Stomach (tissue), 8 donors: ENCODE measurements at regions not wholly inside any gene's neighbourhood (a gene's known extent, or its start where the extent isn't known, plus 50 kb on each side); places are given as distances from the start of the nearest gene placed in this dataset.
"Not testable (repeated sequence)": the region's sequence is repeated elsewhere in the genome, so short reads cannot be mapped to it uniquely, and the experiment has no call there.

Experiments
- DNase-seq, 2 donors: peaks; one replicate each; pipeline versions ENCODE4 v3.0.0 to v3.0.0-alpha.2; 2013 to 2019
- H3K27ac ChIP-seq, 5 donors: fragments of 200-600 bp in 4 of 5; sonication (generic) in 4 of 5; one replicate each; pipeline ENCODE4 v1.5.1; 2013 to 2019; ENCODE audit warnings: mild to moderate bottlenecking in 1 of 5, moderate library complexity in 1 of 5
- H3K27me3 ChIP-seq, 3 donors: fragments of 200-600 bp; sonication (generic); one replicate each; pipeline ENCODE4 v1.5.1; 2017 to 2019; ENCODE audit warnings: mixed run types in 1 of 3
- H3K36me3 ChIP-seq, 4 donors: fragments of 200-600 bp; sonication (generic); 1 replicate in 3 of 4; 2 replicates in 1 of 4; pipeline ENCODE4 v1.5.1; 2016 to 2019
- H3K4me1 ChIP-seq, 4 donors: fragments of 200-600 bp; sonication (generic); one replicate each; pipeline ENCODE4 v1.5.1; 2016 to 2019
- H3K4me3 ChIP-seq, 4 donors: fragments of 200-600 bp; sonication (generic) in 3 of 4; one replicate each; pipeline ENCODE4 v1.5.1; 2016 to 2019; ENCODE audit warnings: mild to moderate bottlenecking in 1 of 4
- H3K9me3 ChIP-seq, 4 donors: fragments of 200-600 bp; sonication (generic); one replicate each; pipeline ENCODE4 v1.5.1; 2016 to 2019
- EP300 ChIP-seq: sonication (generic); formaldehyde crosslinking; IDR thresholded peaks from one replicate; pipeline ENCODE4 v1.6.1; 2017; ENCODE audit warnings: antibody characterized with exemption
- POLR2A ChIP-seq, 4 donors: fragments of 450-650 bp; IDR thresholded peaks; one replicate each; pipeline ENCODE4 v1.6.1; 2016; ENCODE audit warnings: antibody characterized with exemption in 4 of 4, control low read depth in 2 of 4, mild to moderate bottlenecking in 1 of 4, moderate library complexity in 1 of 4
- POLR2AphosphoS5 ChIP-seq, 3 donors: sonication (generic); formaldehyde crosslinking; IDR thresholded peaks; one replicate each; pipeline ENCODE4 v1.6.1; 2016; ENCODE audit warnings: antibody characterized with exemption in 3 of 3
- WGBS, 5 donors: extraction: QIAGEN DNeasy Blood & Tissue Kit in 3 of 5; methylation state at CpG; one replicate each; pipeline versions ENCODE4 v1.1.5 to v1.1.7; 2013 to 2018; 5-methylcytosine and 5-hydroxymethylcytosine counted together
- intact Hi-C: fragments of 100-400 bp; cut with DNase I; formaldehyde crosslinking; loops from one replicate; pipeline ENCODE4 v1.15.1; 2023; ENCODE audit warnings: low total_unique reads
- TF ChIP-seq, protein P1 (sequence below), 7 experiments: fragments of 450-650 bp in 4 of 7; fragments of 200-600 bp in 3 of 7; sonication (generic) in 3 of 7; IDR thresholded peaks; one replicate each; pipeline ENCODE4 v1.5.1; 2016 to 2019; ENCODE audit warnings: antibody characterized with exemption in 7 of 7, control low read depth in 2 of 7, mild to moderate bottlenecking in 1 of 7
- donor health status: healthy with polysubstance abuse.
- donor health status: Bipolar disorder and iron deficiency.
- donor health status: healthy.

DNA sequence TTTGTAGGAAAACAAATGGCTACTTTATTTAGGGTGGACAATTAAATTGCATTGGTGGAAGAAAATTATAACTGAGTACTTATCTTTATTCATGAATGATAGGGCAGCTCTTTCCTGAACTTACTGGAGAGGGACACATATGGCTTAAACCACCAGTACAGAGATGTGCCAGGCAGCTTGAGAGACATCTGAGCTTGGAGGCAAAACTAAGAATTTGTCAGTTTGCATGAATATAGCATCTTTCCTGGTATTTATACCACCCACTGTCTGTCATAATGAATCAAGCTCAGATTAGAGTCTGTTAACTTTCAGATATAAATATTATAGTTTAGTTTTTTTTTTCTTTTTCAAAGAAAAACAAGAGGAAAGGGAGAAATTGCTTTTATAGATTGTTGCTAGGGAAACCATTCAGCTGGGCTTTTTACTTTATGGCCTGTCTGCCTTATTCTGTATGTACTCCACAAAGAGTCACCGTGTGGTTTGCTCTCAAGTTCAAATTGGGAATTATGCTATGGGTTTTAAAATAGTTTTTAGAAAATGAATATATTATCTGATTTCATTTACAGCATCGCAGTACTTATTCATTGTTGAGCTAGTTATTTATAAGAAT, 477.0 kb upstream of the CHORDC1 start:
- no peaks in the 10 kb centered on the region for H3K9me3 ChIP-seq
- no peaks in the 10 kb centered on the region for H3K4me1 ChIP-seq
- intact Hi-C loops = no loop called here
- DNase-seq = no peak
- H3K4me3 ChIP-seq = no peak overlapping the region
- H3K36me3 ChIP-seq = no peaks in the 10 kb centered on the region
- WGBS, 5 donors = 47 to 66% (median 59%) methylated on average over 2 of the region's 2 CpGs
- no peaks in the 10 kb centered on the region for H3K27me3 ChIP-seq
- TF ChIP-seq EP300 = no peak
- no peak overlapping the region for H3K27ac ChIP-seq

DNA sequence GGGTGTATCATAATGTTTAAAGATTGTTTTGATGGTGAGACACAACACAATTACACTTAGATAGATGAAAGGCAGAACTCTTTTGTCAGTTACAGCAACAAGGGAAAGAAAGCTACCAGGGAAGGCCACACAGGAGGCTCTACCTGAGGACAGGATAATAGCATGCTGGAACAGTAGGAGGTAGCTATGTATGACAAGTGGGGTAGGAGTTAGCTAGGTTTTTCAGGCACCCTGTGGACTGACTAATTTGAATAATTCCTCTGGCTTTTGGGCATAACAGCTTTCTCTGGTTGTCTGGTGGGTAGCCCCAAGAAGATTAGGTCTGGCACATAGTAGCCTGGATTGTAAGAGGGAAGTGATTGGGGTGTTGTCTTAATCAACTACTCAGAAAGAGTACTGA, 475.4 kb upstream of the CHORDC1 start:
- no peaks in the 10 kb centered on the region for H3K36me3 ChIP-seq
- H3K4me3 ChIP-seq = no peak overlapping the region
- TF ChIP-seq POLR2AphosphoS5 (IDR thresholded peaks at IDR 0.05) = no peak
- no peak for TF ChIP-seq EP300
- TF ChIP-seq POLR2A (IDR thresholded peaks at IDR 0.05) = no peak
- TF ChIP-seq, protein P1, sequence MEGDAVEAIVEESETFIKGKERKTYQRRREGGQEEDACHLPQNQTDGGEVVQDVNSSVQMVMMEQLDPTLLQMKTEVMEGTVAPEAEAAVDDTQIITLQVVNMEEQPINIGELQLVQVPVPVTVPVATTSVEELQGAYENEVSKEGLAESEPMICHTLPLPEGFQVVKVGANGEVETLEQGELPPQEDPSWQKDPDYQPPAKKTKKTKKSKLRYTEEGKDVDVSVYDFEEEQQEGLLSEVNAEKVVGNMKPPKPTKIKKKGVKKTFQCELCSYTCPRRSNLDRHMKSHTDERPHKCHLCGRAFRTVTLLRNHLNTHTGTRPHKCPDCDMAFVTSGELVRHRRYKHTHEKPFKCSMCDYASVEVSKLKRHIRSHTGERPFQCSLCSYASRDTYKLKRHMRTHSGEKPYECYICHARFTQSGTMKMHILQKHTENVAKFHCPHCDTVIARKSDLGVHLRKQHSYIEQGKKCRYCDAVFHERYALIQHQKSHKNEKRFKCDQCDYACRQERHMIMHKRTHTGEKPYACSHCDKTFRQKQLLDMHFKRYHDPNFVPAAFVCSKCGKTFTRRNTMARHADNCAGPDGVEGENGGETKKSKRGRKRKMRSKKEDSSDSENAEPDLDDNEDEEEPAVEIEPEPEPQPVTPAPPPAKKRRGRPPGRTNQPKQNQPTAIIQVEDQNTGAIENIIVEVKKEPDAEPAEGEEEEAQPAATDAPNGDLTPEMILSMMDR (IDR thresholded peaks at IDR 0.05) = no peak
- peaks cover 0 to 4% (median 0%) of the 10 kb centered on the region in 4 donors for H3K9me3 ChIP-seq
- no peak overlapping the region for H3K27ac ChIP-seq
- H3K4me1 ChIP-seq = no peaks in the 10 kb centered on the region
- intact Hi-C loops = no loop called here
- no peaks in the 10 kb centered on the region for H3K27me3 ChIP-seq
- DNase-seq = no peak

DNA sequence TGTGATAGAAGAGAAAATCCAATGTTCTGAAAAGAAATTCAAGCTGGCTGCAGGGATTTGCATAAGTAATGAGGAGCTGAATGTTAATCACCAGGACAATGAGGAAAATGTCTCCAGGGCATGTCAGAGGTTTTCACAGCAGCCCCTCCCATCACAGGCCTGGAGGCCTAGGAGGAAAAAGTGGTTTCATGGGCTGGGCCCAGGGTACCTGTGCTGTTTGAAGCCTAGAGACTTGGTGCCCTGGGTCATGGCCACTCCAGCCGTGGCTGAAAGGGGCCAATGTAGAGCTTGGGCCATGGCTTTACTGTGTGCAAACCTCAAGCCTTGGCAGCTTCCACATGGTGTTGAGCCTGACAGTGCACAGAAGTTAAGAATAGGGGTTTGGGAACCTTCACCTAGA, 452.6 kb upstream of the CHORDC1 start:
- H3K27me3 ChIP-seq, H3K36me3 ChIP-seq, H3K4me1 ChIP-seq, DNase-seq, H3K4me3 ChIP-seq, intact Hi-C loops, H3K27ac ChIP-seq: not testable (repeated sequence)
- H3K9me3 ChIP-seq = peaks cover 0 to 16% (median 5%) of the 10 kb centered on the region in 4 donors
- WGBS, 5 donors = 75 to 92% (median 88%) methylated on average over 1 of the region's 1 CpG

DNA sequence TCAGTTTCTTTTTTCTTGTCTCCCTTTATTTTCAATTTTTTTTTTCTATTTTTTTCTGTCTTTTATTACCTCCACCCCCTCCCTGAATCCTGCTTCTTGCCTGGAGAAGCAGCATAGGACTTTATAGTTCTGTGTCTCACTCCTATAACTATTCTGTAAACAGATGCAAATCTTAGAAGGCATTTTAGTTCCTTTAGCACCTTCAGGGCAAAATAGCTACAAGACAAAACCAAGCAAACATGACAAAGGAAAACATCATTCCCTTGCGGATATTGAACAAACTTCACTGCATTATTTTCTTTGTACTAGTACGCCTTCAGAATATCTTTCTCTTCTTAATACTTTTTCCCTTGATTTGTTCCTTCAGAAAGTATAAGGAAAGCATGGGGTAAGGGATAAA, 446.2 kb upstream of the CHORDC1 start:
- Histone ChIP-seq H3K27me3 (no peaks in the 10 kb centered on the region), H3K4me1 (no peaks in the 10 kb centered on the region), H3K9me3 (no peaks in the 10 kb centered on the region), H3K36me3 (no peaks in the 10 kb centered on the region), H3K4me3 (no peak overlapping the region), H3K27ac (no peak overlapping the region)
- TF ChIP-seq POLR2A (IDR thresholded peaks at IDR 0.05) (no peak), POLR2AphosphoS5 (IDR thresholded peaks at IDR 0.05) (no peak), EP300 (no peak)
- TF ChIP-seq, protein P1 (IDR thresholded peaks at IDR 0.05) = no peak
- DNase-seq = no peak
- intact Hi-C loops = no loop called here
- WGBS, 5 donors = 76 to 90% (median 85%) methylated on average over 2 of the region's 2 CpGs

DNA sequence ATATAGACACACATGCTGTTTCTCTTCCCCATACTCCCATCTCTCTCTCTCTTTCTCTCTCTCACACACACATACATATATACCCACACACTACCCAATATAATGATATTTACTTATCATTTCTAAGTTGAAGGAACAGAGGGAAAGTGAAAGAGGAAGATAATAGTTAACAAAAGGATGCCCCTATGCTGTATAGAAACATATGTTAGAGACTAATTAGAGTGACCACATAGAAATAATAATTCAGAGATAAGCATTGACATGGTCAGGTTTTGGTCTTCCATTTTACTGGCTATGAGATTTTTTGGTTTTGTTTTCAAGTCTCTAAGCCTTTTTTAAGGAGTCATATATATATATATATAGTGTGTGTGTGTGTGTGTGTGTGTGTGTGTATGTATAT, 445.7 kb upstream of the CHORDC1 start:
- Histone ChIP-seq H3K4me1 (no peaks in the 10 kb centered on the region), H3K27ac (no peak overlapping the region), H3K9me3 (no peaks in the 10 kb centered on the region), H3K4me3 (no peak overlapping the region), H3K36me3 (no peaks in the 10 kb centered on the region), H3K27me3 (no peaks in the 10 kb centered on the region)
- no peak for DNase-seq
- intact Hi-C loops = no loop called here
- TF ChIP-seq POLR2AphosphoS5 (IDR thresholded peaks at IDR 0.05) = no peak
- no peak for TF ChIP-seq EP300
- no peak for TF ChIP-seq POLR2A (IDR thresholded peaks at IDR 0.05)
- TF ChIP-seq, protein P1 (IDR thresholded peaks at IDR 0.05) = no peak
